ENCODE measurements at regions not wholly inside any gene's neighbourhood (a gene's known extent, or its start where the extent isn't known, plus 50 kb on each side); places are given as distances from the start of the nearest gene placed in this dataset.
"Not testable (repeated sequence)": the region's sequence is repeated elsewhere in the genome, so short reads cannot be mapped to it uniquely, and the experiment has no call there.

GRCh38 chr1:238727670-238728069 lies 658.7 kb upstream of the CHRM3 start:
- DNase-seq, result no peak

GRCh38 chr1:238722812-238723211 lies 663.6 kb upstream of the CHRM3 start:
- no peak for DNase-seq

- DNase-seq, result no peak
Measured at GRCh38 chr1:238710697-238711096, 675.7 kb upstream of the CHRM3 start.

GRCh38 chr1:238701024-238701423 lies 685.3 kb upstream of the CHRM3 start:
- no peak for DNase-seq

- no peak for DNase-seq
Measured at GRCh38 chr1:238690415-238690814, 696.0 kb upstream of the CHRM3 start.

GRCh38 chr1:238684576-238684975 lies 701.8 kb upstream of the CHRM3 start:
- not testable (repeated sequence) for DNase-seq

- no peak for DNase-seq
Measured at GRCh38 chr1:238681451-238681850, 704.9 kb upstream of the CHRM3 start.

- DNase-seq, result no peak
Measured at GRCh38 chr1:238681021-238681420, 705.3 kb upstream of the CHRM3 start.

- no peak for DNase-seq
Measured at GRCh38 chr1:238677567-238677966, 708.8 kb upstream of the CHRM3 start.

GRCh38 chr1:238675221-238675620 lies 711.1 kb upstream of the CHRM3 start:
- DNase-seq, result no peak

- no peak for DNase-seq
Measured at GRCh38 chr1:238674316-238674715, 712.1 kb upstream of the CHRM3 start.

- DNase-seq, result no peak
Measured at GRCh38 chr1:238673561-238673960, 712.8 kb upstream of the CHRM3 start.

GRCh38 chr1:238672806-238673205 lies 713.6 kb upstream of the CHRM3 start:
- no peak for DNase-seq

GRCh38 chr1:238672262-238672661 lies 714.1 kb upstream of the CHRM3 start:
- DNase-seq, result no peak

GRCh38 chr1:238664139-238664538 lies 722.2 kb upstream of the CHRM3 start:
- DNase-seq, result no peak

GRCh38 chr1:238660849-238661248 lies 725.5 kb upstream of the CHRM3 start:
- DNase-seq, result no peak

- no peak for DNase-seq
Measured at GRCh38 chr1:238658763-238659162, 727.6 kb upstream of the CHRM3 start.

- DNase-seq, result no peak
Measured at GRCh38 chr1:238653693-238654321, 732.6 kb upstream of the CHRM3 start.

- DNase-seq, result no peak
Measured at GRCh38 chr1:238652346-238652968, 733.9 kb upstream of the CHRM3 start.

GRCh38 chr1:238649200-238649599 lies 737.2 kb upstream of the CHRM3 start:
- DNase-seq, result no peak

- DNase-seq, result no peak
Measured at GRCh38 chr1:238648751-238649150, 737.6 kb upstream of the CHRM3 start.

GRCh38 chr1:238648296-238648695 lies 738.1 kb upstream of the CHRM3 start:
- DNase-seq, result no peak

GRCh38 chr1:238647877-238648276 lies 738.5 kb upstream of the CHRM3 start:
- no peak for DNase-seq

GRCh38 chr1:238642231-238642630 lies 744.1 kb upstream of the CHRM3 start:
- no peak for DNase-seq

- DNase-seq, result no peak
Measured at GRCh38 chr1:238639861-238640260, 746.5 kb upstream of the CHRM3 start.
